Keratinocyte (primary cell): ENCODE measurements at regions not wholly inside any gene's neighbourhood (a gene's known extent, or its start where the extent isn't known, plus 50 kb on each side); places are given as distances from the start of the nearest gene placed in this dataset.

ENCODE experiments used
- CTCF ChIP-seq, 3 experiments: IDR thresholded peaks in 1 of 3; conservative IDR thresholded peaks in 1 of 3; optimal IDR thresholded peaks in 1 of 3; 2 replicates in 2 of 3; 3 replicates in 1 of 3; pipeline versions ENCODE3 to v1.5.1; 2011; ENCODE audit warnings: low read length in 3 of 3, mild to moderate bottlenecking in 3 of 3, moderate library complexity in 2 of 3, control low read depth in 1 of 3, inconsistent platforms in 1 of 3; ENCODE audit not compliant: insufficient read depth in 2 of 3; ENCODE audit errors: extremely low read depth in 1 of 3
- EZH2 ChIP-seq: IDR thresholded peaks from one replicate; pipeline ENCODE4 v1.6.1; 2012; ENCODE audit warnings: inconsistent platforms, mild to moderate bottlenecking, low read length, moderate library complexity

GRCh38 chr6:23690453-23691049 is 435.5 kb upstream of the NRSN1 start:
- TF ChIP-seq CTCF (optimal IDR thresholded peaks at IDR 0.05 in 1 of 3, IDR thresholded peaks at IDR 0.05 in 1 of 3, conservative IDR thresholded peaks at IDR 0.05 in 1 of 3; ENCODE audit: extremely low read depth in 1 of 3, insufficient read depth in 2 of 3, low read length in 3 of 3), result no peak
- TF ChIP-seq EZH2, result no peak
